ENCODE measurements at regions not wholly inside any gene's neighbourhood (a gene's known extent, or its start where the extent isn't known, plus 50 kb on each side); places are given as distances from the start of the nearest gene placed in this dataset.

GRCh38 chr4:124868495-124868894 lies 156.0 kb upstream of the ANKRD50 start:
- Histone ChIP-seq H3K9ac (ENCODE audit: low read depth, low read length) (no peak overlapping the region), H4K5ac (ENCODE audit: low read depth, low read length) (no peak overlapping the region), H3K27ac (ENCODE audit: insufficient read depth, low read length) (no peak overlapping the region), H3K79me1 (ENCODE audit: low read depth in 1 of 2, low read length in 2 of 2) (no peaks in the 10 kb centered on the region), H2AK5ac (ENCODE audit: low read depth, low read length) (no peak overlapping the region), H2AK9ac (replicated peaks; ENCODE audit: low read depth, low read length, poor library complexity) (no peak overlapping the region), H2BK120ac (ENCODE audit: low read depth, low read length) (no peak overlapping the region), H3K18ac (ENCODE audit: low read depth, low read length) (no peak overlapping the region), H2AFZ (replicated peaks; ENCODE audit: low read length, poor library complexity) (no peak overlapping the region), H3K4me2 (ENCODE audit: low read depth, low read length) (no peak overlapping the region), H3K14ac (replicated peaks; ENCODE audit: low read depth, low read length) (no peak overlapping the region), H3K4me1 (ENCODE audit: control insufficient read depth, insufficient read depth, low read length) (no peaks in the 10 kb centered on the region), H2BK5ac (ENCODE audit: low read depth, low read length, poor library complexity, severe bottlenecking) (no peak overlapping the region), H3K4ac (ENCODE audit: low read depth, low read length) (no peak overlapping the region), H3K56ac (ENCODE audit: extremely low read depth, insufficient read depth, low read length) (no peak overlapping the region), H3K23ac (ENCODE audit: low read depth, low read length) (no peak overlapping the region), H3K27me3 (ENCODE audit: control insufficient read depth, insufficient read depth, low read length) (no peaks in the 10 kb centered on the region), H4K20me1 (ENCODE audit: insufficient read depth, low read length) (no peaks in the 10 kb centered on the region), H4K8ac (ENCODE audit: low read depth in 2 of 2, low read length in 2 of 2) (no peak overlapping the region), H3K36me3 (ENCODE audit: control insufficient read depth, insufficient read depth, low read length) (no peaks in the 10 kb centered on the region), H3K4me3 (ENCODE audit: insufficient read depth, low read depth, low read length) (no peak overlapping the region), H4K91ac (ENCODE audit: insufficient read depth, low read depth, low read length) (no peak overlapping the region), H3K9me3 (ENCODE audit: control insufficient read depth, insufficient read depth, low read length) (no peaks in the 10 kb centered on the region), H2BK20ac (ENCODE audit: low read depth, low read length) (no peak overlapping the region), H2BK15ac (ENCODE audit: low read depth, low read length) (no peak overlapping the region), H3K9me1 (ENCODE audit: insufficient read depth, low read length) (no peaks in the 10 kb centered on the region)
- intact Hi-C loops (cut with micrococcal nuclease) = no loop called here
- WGBS, 2 experiments (ENCODE audit: extremely low coverage in 2 of 2, insufficient read length in 1 of 2) = no CpG with 5 or more reads among the region's 2 CpGs
- ChIA-PET CTCF (no interaction called here), POLR2A (ENCODE audit: unreplicated experiment) (no interaction called here)
- no peak for TF ChIP-seq CHD1 (IDR thresholded peaks at IDR 0.05; ENCODE audit: low read depth, low read length)
- TF ChIP-seq MXI1 (IDR thresholded peaks at IDR 0.05; ENCODE audit: borderline replicate concordance, low read depth, low read length) = no peak
- no peak for TF ChIP-seq NFE2L2 (IDR thresholded peaks at IDR 0.05; ENCODE audit: low read depth, low read length)
- TF ChIP-seq CEBPB (IDR thresholded peaks at IDR 0.05; ENCODE audit: low read depth, low read length) = no peak
- no peak for TF ChIP-seq SMC3 (IDR thresholded peaks at IDR 0.05; ENCODE audit: low read depth, low read length)
- no peak for TF ChIP-seq RAD21 (IDR thresholded peaks at IDR 0.05; ENCODE audit: low read length)
- no peak for TF ChIP-seq MAZ (IDR thresholded peaks at IDR 0.05; ENCODE audit: borderline replicate concordance, low read depth, low read length)
- TF ChIP-seq CTCF (conservative IDR thresholded peaks at IDR 0.05; ENCODE audit: low read depth, low read length) = no peak
- TF ChIP-seq RCOR1 (IDR thresholded peaks at IDR 0.05; ENCODE audit: insufficient replicate concordance, low read length) = no peak
- no peak for TF ChIP-seq ELK1 (IDR thresholded peaks at IDR 0.05; ENCODE audit: borderline replicate concordance, low read depth, low read length)
- no peak for TF ChIP-seq MAFK (IDR thresholded peaks at IDR 0.05; ENCODE audit: low read depth, low read length)
- TF ChIP-seq FOS (IDR thresholded peaks at IDR 0.05; ENCODE audit: low read depth, low read length) = no peak
- TF ChIP-seq POLR2A (IDR thresholded peaks at IDR 0.05; ENCODE audit: low read depth, low read length) = no peak
- no peak for TF ChIP-seq BHLHE40 (IDR thresholded peaks at IDR 0.05; ENCODE audit: low read depth, low read length)
- no peak for TF ChIP-seq USF2 (IDR thresholded peaks at IDR 0.05; ENCODE audit: low read depth, low read length)
- no peak for TF ChIP-seq RFX5 (IDR thresholded peaks at IDR 0.05; ENCODE audit: low read depth, low read length)
- dilution Hi-C loops (cut with HindIII; ENCODE audit: low sequenced_read_pairs, unreplicated experiment) = no loop called here
- in situ Hi-C loops (cut with MboI; ENCODE audit: low sequenced_read_pairs) = no loop called here
- DNase-seq (no peak), ATAC-seq (ENCODE audit: low read depth) (no peak)
- no TSS peak for BruUV-seq (replicated peaks)

All from IMR-90 (cell line).